ENCODE measurements at regions not wholly inside any gene's neighbourhood (a gene's known extent, or its start where the extent isn't known, plus 50 kb on each side); places are given as distances from the start of the nearest gene placed in this dataset.

DNA sequence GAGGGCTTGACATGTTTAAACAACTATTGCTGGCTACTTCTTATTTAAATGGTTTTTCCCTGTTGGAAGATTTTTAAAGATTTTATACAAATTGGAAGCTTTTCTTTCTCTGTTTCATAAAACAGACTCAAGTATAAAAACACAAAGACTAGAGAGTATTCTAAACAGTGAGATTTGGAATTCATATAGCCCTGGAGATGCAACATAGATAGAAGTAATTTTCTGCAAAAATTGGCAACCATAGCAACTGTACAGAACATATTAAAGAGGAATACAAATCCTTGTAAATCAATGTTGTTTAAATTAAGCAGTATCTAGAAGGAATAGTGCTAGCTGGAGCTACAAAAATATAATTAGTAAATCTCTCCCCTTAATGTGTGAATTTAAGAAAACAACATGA lies 2612.9 kb upstream of the PCDH20 start:
- TF ChIP-seq TAF1 (IDR thresholded peaks at IDR 0.05; ENCODE audit: low read depth) = no peak
- TF ChIP-seq CREB1 (IDR thresholded peaks at IDR 0.05; ENCODE audit: low read depth) = no peak
- TF ChIP-seq MAX (IDR thresholded peaks at IDR 0.05) = no peak
- TF ChIP-seq NFIC (IDR thresholded peaks at IDR 0.05) = no peak
- TF ChIP-seq CEBPB (IDR thresholded peaks at IDR 0.05) = no peak
- no peak for TF ChIP-seq TCF12 (IDR thresholded peaks at IDR 0.05; ENCODE audit: low read depth)
- TF ChIP-seq YY1 (IDR thresholded peaks at IDR 0.05; ENCODE audit: low read depth) = no peak
- TF ChIP-seq, protein P1, sequence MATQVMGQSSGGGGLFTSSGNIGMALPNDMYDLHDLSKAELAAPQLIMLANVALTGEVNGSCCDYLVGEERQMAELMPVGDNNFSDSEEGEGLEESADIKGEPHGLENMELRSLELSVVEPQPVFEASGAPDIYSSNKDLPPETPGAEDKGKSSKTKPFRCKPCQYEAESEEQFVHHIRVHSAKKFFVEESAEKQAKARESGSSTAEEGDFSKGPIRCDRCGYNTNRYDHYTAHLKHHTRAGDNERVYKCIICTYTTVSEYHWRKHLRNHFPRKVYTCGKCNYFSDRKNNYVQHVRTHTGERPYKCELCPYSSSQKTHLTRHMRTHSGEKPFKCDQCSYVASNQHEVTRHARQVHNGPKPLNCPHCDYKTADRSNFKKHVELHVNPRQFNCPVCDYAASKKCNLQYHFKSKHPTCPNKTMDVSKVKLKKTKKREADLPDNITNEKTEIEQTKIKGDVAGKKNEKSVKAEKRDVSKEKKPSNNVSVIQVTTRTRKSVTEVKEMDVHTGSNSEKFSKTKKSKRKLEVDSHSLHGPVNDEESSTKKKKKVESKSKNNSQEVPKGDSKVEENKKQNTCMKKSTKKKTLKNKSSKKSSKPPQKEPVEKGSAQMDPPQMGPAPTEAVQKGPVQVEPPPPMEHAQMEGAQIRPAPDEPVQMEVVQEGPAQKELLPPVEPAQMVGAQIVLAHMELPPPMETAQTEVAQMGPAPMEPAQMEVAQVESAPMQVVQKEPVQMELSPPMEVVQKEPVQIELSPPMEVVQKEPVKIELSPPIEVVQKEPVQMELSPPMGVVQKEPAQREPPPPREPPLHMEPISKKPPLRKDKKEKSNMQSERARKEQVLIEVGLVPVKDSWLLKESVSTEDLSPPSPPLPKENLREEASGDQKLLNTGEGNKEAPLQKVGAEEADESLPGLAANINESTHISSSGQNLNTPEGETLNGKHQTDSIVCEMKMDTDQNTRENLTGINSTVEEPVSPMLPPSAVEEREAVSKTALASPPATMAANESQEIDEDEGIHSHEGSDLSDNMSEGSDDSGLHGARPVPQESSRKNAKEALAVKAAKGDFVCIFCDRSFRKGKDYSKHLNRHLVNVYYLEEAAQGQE (IDR thresholded peaks at IDR 0.05; ENCODE audit: low read depth) = no peak
- TF ChIP-seq RAD21 (IDR thresholded peaks at IDR 0.05; ENCODE audit: low read depth) = no peak
- no peak for TF ChIP-seq TEAD4 (IDR thresholded peaks at IDR 0.05)
- TF ChIP-seq FOXM1 (IDR thresholded peaks at IDR 0.05; ENCODE audit: borderline replicate concordance, low read depth) = no peak
